ENCODE measurements at regions not wholly inside any gene's neighbourhood (a gene's known extent, or its start where the extent isn't known, plus 50 kb on each side); places are given as distances from the start of the nearest gene placed in this dataset.

DNA sequence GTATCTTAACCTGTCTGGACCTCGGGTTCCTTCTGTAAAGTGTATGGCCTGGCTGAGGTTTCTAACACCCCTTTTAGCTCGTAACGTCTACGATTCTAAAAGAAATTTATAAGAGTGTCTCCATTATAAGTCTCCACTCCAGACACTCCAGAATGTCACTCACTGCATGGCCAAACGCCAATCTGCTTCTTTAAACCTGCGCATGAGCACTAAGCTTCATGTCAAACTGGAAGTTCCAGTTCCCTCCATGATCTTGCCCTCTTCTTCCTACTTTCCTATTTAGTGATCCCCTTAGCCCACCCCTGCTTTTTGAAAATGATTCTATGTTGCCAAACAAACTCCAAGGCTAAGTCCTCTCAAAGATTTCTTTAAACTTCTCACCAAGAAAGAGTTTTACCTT is 241.4 kb upstream of the NPVF start:
- no peak for TF ChIP-seq POLR2AphosphoS5 (IDR thresholded peaks at IDR 0.05; ENCODE audit: low read depth, low read length)
- no peak for TF ChIP-seq POLR2A (IDR thresholded peaks at IDR 0.05; ENCODE audit: low read depth, low read length)
- TF ChIP-seq TAF1 (IDR thresholded peaks at IDR 0.05; ENCODE audit: borderline replicate concordance, low read depth, low read length) = no peak
